Mucosa of rectum (tissue), 2 donors: ENCODE measurements at regions not wholly inside any gene's neighbourhood (a gene's known extent, or its start where the extent isn't known, plus 50 kb on each side); places are given as distances from the start of the nearest gene placed in this dataset.

ENCODE experiments used
- H3K27ac ChIP-seq, 2 donors: one replicate each; pipeline ENCODE4 v1.7.0; 2013; ENCODE audit warnings: inconsistent platforms in 2 of 2, low read depth in 2 of 2, low read length in 2 of 2
- H3K27me3 ChIP-seq, 2 donors: one replicate each; pipeline ENCODE4 v1.7.0; 2013; ENCODE audit warnings: low read length in 2 of 2; ENCODE audit not compliant: control insufficient read depth in 2 of 2, insufficient read depth in 2 of 2
- H3K36me3 ChIP-seq, 2 donors: one replicate each; pipeline ENCODE4 v1.7.0; 2013; ENCODE audit warnings: low read length in 2 of 2; ENCODE audit not compliant: control insufficient read depth in 2 of 2, insufficient read depth in 2 of 2
- H3K4me1 ChIP-seq, 2 donors: one replicate each; pipeline ENCODE4 v1.7.0; 2013; ENCODE audit warnings: low read length in 2 of 2, mild to moderate bottlenecking in 1 of 2; ENCODE audit not compliant: control insufficient read depth in 2 of 2, insufficient read depth in 2 of 2
- H3K4me3 ChIP-seq, 2 donors: one replicate each; pipeline ENCODE4 v1.7.0; 2013; ENCODE audit warnings: low read length in 2 of 2
- H3K9ac ChIP-seq, 2 donors: one replicate each; pipeline ENCODE4 v1.7.0; 2013; ENCODE audit warnings: low read length in 2 of 2, low read depth in 1 of 2, mild to moderate bottlenecking in 1 of 2
- H3K9me3 ChIP-seq, 2 donors: one replicate each; pipeline ENCODE4 v1.7.0; 2013; ENCODE audit warnings: low read length in 2 of 2; ENCODE audit not compliant: control insufficient read depth in 2 of 2
- donor health status: healthy.
- donor health status: Normal muscosa, but diverticular disease.

- Histone ChIP-seq H3K9me3 (no peaks in the 10 kb centered on the region), H3K27me3 (no peaks in the 10 kb centered on the region), H3K4me1 (no peaks in the 10 kb centered on the region), H3K36me3 (no peaks in the 10 kb centered on the region), H3K27ac (no peak overlapping the region), H3K9ac (no peak overlapping the region), H3K4me3 (no peak overlapping the region)
Observed at GRCh38 chr12:14138495-14138894, 157.1 kb upstream of the GRIN2B start.

DNA sequence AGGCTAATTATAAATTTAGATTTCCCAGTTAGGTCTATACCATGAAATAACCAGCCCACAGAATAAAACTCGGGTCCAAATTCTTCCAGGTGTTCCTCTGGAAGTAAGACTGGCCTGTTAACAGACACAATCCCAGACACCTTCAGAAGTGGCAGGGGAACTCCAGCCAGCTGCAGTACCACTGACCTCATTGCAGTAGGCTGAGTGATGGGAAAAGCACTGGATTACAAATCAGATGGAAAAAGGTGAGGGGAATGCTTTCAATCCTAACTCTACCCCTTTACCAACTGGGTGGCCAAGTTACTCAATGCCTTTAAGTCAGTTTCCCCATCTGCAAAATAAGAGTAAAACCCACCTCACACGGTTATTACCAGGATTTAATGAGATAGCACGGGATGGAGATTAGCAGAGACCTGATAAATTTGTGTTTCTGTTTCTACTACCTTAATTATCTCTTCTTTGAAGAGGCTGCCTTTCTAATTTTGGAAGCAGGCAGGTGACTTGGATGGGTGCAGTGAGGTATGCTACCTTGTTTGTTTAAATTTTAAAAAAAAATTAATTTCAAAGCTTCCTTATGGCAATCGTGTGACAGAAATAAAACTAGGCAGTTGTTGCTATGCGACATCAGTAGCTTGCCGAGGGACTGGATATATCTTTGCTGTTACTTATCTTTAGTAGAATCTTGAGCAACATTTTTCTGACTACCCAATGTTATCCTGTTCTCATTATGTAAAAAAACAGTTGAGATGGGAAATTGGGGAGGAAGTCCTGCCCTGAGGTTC is 167.3 kb upstream of the GRIN2B start:
- no peak overlapping the region for H3K27ac ChIP-seq
- no peak overlapping the region for H3K4me3 ChIP-seq
- no peak overlapping the region for H3K9ac ChIP-seq
- H3K36me3 ChIP-seq: no peaks in the 10 kb centered on the region
- no peaks in the 10 kb centered on the region for H3K27me3 ChIP-seq
- H3K9me3 ChIP-seq: no peaks in the 10 kb centered on the region
- H3K4me1 ChIP-seq: no peaks in the 10 kb centered on the region

DNA sequence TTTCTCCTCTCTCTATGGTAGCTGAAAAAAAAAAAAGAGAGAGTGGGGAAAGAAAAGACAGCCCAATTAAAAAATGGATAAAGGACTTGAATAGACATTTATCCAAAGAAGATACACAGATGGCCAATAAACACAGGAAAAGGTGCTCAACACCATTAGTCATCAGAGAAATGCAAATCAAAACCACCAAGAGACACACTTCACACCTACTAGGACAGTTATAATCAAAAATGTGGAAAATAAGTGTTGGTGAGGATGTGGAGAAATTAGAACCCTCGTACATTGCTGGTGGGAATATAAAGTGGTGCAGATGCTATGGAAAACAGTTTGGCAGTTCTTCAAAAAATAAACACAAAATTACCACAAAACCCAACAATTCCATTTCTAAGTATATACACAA is 172.4 kb upstream of the GRIN2B start:
- Histone ChIP-seq H3K9me3 (no peaks in the 10 kb centered on the region), H3K36me3 (no peaks in the 10 kb centered on the region), H3K27ac (no peak overlapping the region), H3K4me1 (no peaks in the 10 kb centered on the region), H3K27me3 (no peaks in the 10 kb centered on the region), H3K4me3 (no peak overlapping the region), H3K9ac (no peak overlapping the region)

- Histone ChIP-seq H3K9me3 (no peaks in the 10 kb centered on the region), H3K4me1 (no peaks in the 10 kb centered on the region), H3K36me3 (no peaks in the 10 kb centered on the region), H3K9ac (no peak overlapping the region), H3K27me3 (no peaks in the 10 kb centered on the region), H3K27ac (no peak overlapping the region), H3K4me3 (no peak overlapping the region)
Observed at GRCh38 chr12:14156606-14157005, 175.2 kb upstream of the GRIN2B start.

DNA sequence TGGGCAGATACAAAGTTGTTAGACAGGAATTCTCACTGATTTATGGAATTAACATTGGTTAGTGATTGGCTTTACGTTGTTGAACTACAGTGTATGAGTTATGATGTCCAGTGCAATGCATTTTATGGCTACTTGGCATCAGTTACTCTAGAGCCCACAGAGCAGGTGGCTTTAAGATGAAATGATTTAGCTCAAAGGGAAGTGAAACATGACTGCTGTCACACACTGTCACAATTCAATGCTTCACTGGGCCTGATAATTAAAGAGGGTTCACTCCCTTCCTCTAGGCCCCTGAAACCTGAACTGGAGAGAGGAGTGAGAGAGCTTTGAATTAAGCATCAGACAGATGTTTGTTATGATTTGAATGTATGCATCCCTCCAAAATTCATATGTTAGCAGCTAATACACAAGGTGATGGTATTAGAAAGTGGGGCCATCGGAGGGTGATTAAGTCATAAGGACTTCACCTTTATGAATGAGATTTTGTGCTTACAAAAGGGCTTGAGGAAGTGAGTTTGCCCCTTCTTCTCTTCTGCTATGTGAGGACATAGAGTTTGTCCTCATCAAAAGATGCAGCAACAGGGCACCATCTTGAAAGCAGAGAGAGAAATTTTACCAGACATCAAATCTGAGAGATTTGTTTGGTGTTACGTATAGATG is 175.8 kb upstream of the GRIN2B start:
- H3K9me3 ChIP-seq: no peaks in the 10 kb centered on the region
- no peak overlapping the region for H3K27ac ChIP-seq
- H3K4me3 ChIP-seq: no peak overlapping the region
- no peak overlapping the region for H3K9ac ChIP-seq
- H3K36me3 ChIP-seq: no peaks in the 10 kb centered on the region
- no peaks in the 10 kb centered on the region for H3K27me3 ChIP-seq
- H3K4me1 ChIP-seq: no peaks in the 10 kb centered on the region

DNA sequence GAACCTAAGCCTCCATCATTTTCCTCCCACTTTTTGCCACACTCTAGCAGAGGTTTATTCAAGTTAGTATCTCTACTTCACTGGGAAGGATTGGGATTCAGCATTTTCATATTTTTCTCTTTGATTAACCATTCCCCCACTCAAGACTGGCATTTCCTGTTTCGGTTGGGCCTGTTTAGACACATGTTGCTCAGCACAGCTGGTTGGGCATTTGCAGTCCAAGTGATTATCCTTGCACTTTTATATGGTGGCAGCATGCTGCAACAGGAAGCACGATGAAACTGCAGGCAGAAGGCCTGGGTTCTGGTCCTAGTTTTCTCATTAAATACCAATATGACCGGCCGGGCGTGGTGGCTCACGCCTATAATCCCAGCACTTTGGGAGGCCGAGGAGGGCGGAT is 182.9 kb upstream of the GRIN2B start:
- no peaks in the 10 kb centered on the region for H3K27me3 ChIP-seq
- H3K36me3 ChIP-seq: no peaks in the 10 kb centered on the region
- H3K27ac ChIP-seq: no peak overlapping the region
- H3K9me3 ChIP-seq: no peaks in the 10 kb centered on the region
- no peak overlapping the region for H3K9ac ChIP-seq
- no peaks in the 10 kb centered on the region for H3K4me1 ChIP-seq
- no peak overlapping the region for H3K4me3 ChIP-seq

GRCh38 chr12:14167005-14167628 is 185.7 kb upstream of the GRIN2B start:
- no peaks in the 10 kb centered on the region for H3K4me1 ChIP-seq
- H3K4me3 ChIP-seq: no peak overlapping the region
- no peak overlapping the region for H3K27ac ChIP-seq
- no peaks in the 10 kb centered on the region for H3K27me3 ChIP-seq
- H3K9ac ChIP-seq: no peak overlapping the region
- no peaks in the 10 kb centered on the region for H3K9me3 ChIP-seq
- no peaks in the 10 kb centered on the region for H3K36me3 ChIP-seq

GRCh38 chr12:14169281-14169680 is 187.9 kb upstream of the GRIN2B start:
- no peak overlapping the region for H3K4me3 ChIP-seq
- no peaks in the 10 kb centered on the region for H3K9me3 ChIP-seq
- no peak overlapping the region for H3K27ac ChIP-seq
- no peak overlapping the region for H3K9ac ChIP-seq
- no peaks in the 10 kb centered on the region for H3K36me3 ChIP-seq
- no peaks in the 10 kb centered on the region for H3K27me3 ChIP-seq
- H3K4me1 ChIP-seq: no peaks in the 10 kb centered on the region

DNA sequence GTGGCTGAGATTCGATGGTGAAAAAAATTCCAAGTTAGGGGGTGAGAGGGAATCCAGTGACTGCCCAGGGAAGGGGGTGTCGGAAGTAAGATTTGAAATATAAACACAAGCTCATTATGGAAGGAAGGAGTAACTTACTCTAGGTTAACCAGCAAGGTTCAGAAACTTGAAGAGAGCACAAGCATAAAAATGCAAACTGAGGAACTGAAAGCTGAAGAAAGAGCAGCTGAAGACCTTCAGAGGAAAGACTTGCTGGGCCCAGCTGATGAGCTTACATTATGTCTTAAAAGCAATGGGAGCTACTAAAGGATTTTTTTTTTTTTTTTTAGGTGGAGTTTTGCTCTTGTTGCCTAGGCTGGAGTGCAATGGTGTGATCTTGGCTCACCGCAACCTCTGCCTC is 189.7 kb upstream of the GRIN2B start:
- no peaks in the 10 kb centered on the region for H3K9me3 ChIP-seq
- no peak overlapping the region for H3K4me3 ChIP-seq
- no peaks in the 10 kb centered on the region for H3K27me3 ChIP-seq
- H3K27ac ChIP-seq: no peak overlapping the region
- H3K9ac ChIP-seq: no peak overlapping the region
- no peaks in the 10 kb centered on the region for H3K36me3 ChIP-seq
- H3K4me1 ChIP-seq: no peaks in the 10 kb centered on the region

GRCh38 chr12:14175206-14175605 is 190.3 kb upstream of the ATF7IP start:
- no peaks in the 10 kb centered on the region for H3K9me3 ChIP-seq
- H3K4me1 ChIP-seq: no peaks in the 10 kb centered on the region
- H3K27ac ChIP-seq: no peak overlapping the region
- no peak overlapping the region for H3K9ac ChIP-seq
- no peaks in the 10 kb centered on the region for H3K27me3 ChIP-seq
- H3K4me3 ChIP-seq: no peak overlapping the region
- H3K36me3 ChIP-seq: no peaks in the 10 kb centered on the region
